Endodermal cell (in vitro differentiated cells): ENCODE measurements at regions not wholly inside any gene's neighbourhood (a gene's known extent, or its start where the extent isn't known, plus 50 kb on each side); places are given as distances from the start of the nearest gene placed in this dataset.

Experiments used
- DNase-seq: peaks from one replicate; pipeline ENCODE4 v3.0.0-alpha.2; 2017
- H3K27ac ChIP-seq: 2 replicates; pipeline ENCODE4 v1.5.1; 2013; ENCODE audit warnings: mild to moderate bottlenecking, low read depth, low read length, moderate library complexity
- H3K27me3 ChIP-seq: 2 replicates; pipeline ENCODE4 v1.6.1; 2013; ENCODE audit warnings: mild to moderate bottlenecking, low read length, moderate library complexity; ENCODE audit not compliant: insufficient read depth, control insufficient read depth, poor library complexity, severe bottlenecking
- H3K36me3 ChIP-seq: 2 replicates; pipeline ENCODE4 v1.7.0; 2013; ENCODE audit warnings: mild to moderate bottlenecking, low read length, moderate library complexity; ENCODE audit not compliant: control insufficient read depth, insufficient read depth
- H3K4me1 ChIP-seq: one replicate; pipeline ENCODE4 v1.7.0; 2013; ENCODE audit warnings: low read length; ENCODE audit not compliant: control insufficient read depth, insufficient read depth
- H3K4me3 ChIP-seq: 2 replicates; pipeline ENCODE4 v1.5.1; 2013; ENCODE audit warnings: mild to moderate bottlenecking, low read length, moderate library complexity
- H3K9ac ChIP-seq: 2 replicates; pipeline ENCODE4 v1.6.1; 2013; ENCODE audit warnings: mild to moderate bottlenecking, low read length, moderate library complexity; ENCODE audit not compliant: poor library complexity, severe bottlenecking; ENCODE audit errors: extremely low read depth
- H3K9me3 ChIP-seq: 2 replicates; pipeline ENCODE4 v1.6.1; 2013; ENCODE audit warnings: mild to moderate bottlenecking, low read length, moderate library complexity; ENCODE audit not compliant: control insufficient read depth
- H3K27ac Mint-ChIP-seq: 2 replicates; pipeline ENCODE4 v1.8.0; 2020; ENCODE audit warnings: mixed read lengths
- H3K27me3 Mint-ChIP-seq: 2 replicates; pipeline ENCODE4 v1.8.0; 2021; ENCODE audit warnings: mild to moderate bottlenecking, mixed read lengths; ENCODE audit not compliant: insufficient read depth
- H3K36me3 Mint-ChIP-seq: 2 replicates; pipeline ENCODE4 v1.8.0; 2020; ENCODE audit warnings: low read depth, mixed read lengths
- H3K4me1 Mint-ChIP-seq: 2 replicates; pipeline ENCODE4 v1.8.0; 2020; ENCODE audit warnings: mixed read lengths
- H3K4me3 Mint-ChIP-seq: 2 replicates; pipeline ENCODE4 v1.8.0; 2020; ENCODE audit warnings: mild to moderate bottlenecking, moderate library complexity, mixed read lengths
- H3K9me3 Mint-ChIP-seq: 2 replicates; pipeline ENCODE4 v1.8.0; 2020; ENCODE audit warnings: mild to moderate bottlenecking, mixed read lengths
- WGBS, 2 experiments: methylation state at CpG; one replicate each; pipeline versions ENCODE4 v1.1.5 to v1.1.7; 2013; ENCODE audit warnings: missing lambda C conversion rate in 2 of 2, mixed read lengths in 1 of 2; ENCODE audit not compliant: insufficient coverage in 1 of 2, insufficient read length in 1 of 2; 5-methylcytosine and 5-hydroxymethylcytosine counted together
- TF ChIP-seq, protein P1 (sequence below): fragments of 200-600 bp; sonication (generic); conservative IDR thresholded peaks from 2 replicates; pipeline ENCODE4 v1.5.0; 2021; ENCODE audit warnings: antibody characterized with exemption, mild to moderate bottlenecking

- Histone ChIP-seq H3K9me3 (peaks cover 3% of the 10 kb centered on the region), H3K9ac (no peak overlapping the region), H3K27me3 (no peaks in the 10 kb centered on the region), H3K27ac (no peak overlapping the region), H3K4me3 (no peak overlapping the region), H3K4me1 (peaks cover 1% of the 10 kb centered on the region), H3K36me3 (no peaks in the 10 kb centered on the region)
- H3K27ac Mint-ChIP-seq, result no peak overlapping the region
- peaks cover 3% of the 10 kb centered on the region for H3K27me3 Mint-ChIP-seq
- TF ChIP-seq, protein P1, sequence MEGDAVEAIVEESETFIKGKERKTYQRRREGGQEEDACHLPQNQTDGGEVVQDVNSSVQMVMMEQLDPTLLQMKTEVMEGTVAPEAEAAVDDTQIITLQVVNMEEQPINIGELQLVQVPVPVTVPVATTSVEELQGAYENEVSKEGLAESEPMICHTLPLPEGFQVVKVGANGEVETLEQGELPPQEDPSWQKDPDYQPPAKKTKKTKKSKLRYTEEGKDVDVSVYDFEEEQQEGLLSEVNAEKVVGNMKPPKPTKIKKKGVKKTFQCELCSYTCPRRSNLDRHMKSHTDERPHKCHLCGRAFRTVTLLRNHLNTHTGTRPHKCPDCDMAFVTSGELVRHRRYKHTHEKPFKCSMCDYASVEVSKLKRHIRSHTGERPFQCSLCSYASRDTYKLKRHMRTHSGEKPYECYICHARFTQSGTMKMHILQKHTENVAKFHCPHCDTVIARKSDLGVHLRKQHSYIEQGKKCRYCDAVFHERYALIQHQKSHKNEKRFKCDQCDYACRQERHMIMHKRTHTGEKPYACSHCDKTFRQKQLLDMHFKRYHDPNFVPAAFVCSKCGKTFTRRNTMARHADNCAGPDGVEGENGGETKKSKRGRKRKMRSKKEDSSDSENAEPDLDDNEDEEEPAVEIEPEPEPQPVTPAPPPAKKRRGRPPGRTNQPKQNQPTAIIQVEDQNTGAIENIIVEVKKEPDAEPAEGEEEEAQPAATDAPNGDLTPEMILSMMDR, result no peak
- no peak overlapping the region for H3K4me3 Mint-ChIP-seq
- DNase-seq, result no peak
- peaks cover 8% of the 10 kb centered on the region for H3K4me1 Mint-ChIP-seq
- H3K36me3 Mint-ChIP-seq, result no peaks in the 10 kb centered on the region
- H3K9me3 Mint-ChIP-seq, result peaks cover 5% of the 10 kb centered on the region
These were observed 104.2 kb downstream of the NPY start for GRCh38 chr7:24388212-24388611.

DNA sequence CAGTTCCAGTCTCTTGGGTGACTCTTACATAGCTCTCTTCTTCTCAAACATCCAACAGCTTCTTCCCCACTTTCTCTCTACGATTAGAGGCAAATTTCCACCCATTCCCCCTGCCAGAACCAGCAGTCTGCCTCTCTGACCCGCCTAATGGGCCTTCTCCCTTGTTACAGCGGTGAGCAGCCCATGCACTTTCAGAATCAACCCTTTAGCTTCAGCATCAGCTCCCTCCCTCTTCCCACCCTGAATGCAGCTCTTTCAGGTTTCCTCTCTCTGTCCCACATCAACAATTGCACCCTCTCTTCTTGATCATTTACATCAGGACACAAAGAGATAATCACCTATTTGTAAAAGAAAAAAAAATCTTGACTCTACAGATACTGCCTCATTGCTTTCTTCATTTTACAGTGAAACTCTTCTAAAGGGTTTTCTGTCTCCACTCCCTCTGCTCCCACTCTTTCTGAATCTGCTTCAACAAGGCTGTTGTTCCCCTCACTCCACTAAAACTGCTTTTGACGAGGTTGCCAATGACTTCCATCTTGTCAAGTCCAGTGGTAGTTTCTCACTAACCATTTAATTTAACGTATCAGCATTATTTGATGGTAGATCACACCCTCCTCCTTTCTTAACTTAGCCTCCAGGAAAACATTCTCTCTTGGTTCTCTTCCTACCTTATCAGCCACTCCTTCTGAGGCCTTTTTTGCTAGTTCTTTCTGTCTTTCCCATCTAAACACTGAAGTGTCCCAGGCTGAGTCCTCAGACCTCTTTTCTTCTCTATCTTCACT, 106.6 kb downstream of the NPY start:
- Histone ChIP-seq H3K9ac (no peak overlapping the region), H3K4me1 (peaks cover 3% of the 10 kb centered on the region), H3K9me3 (no peaks in the 10 kb centered on the region), H3K4me3 (no peak overlapping the region), H3K27me3 (peaks cover 3% of the 10 kb centered on the region), H3K27ac (no peak overlapping the region), H3K36me3 (no peaks in the 10 kb centered on the region)
- H3K27ac Mint-ChIP-seq, result no peak overlapping the region
- peaks cover 6% of the 10 kb centered on the region for H3K27me3 Mint-ChIP-seq
- TF ChIP-seq, protein P1, result no peak
- peaks cover 15% of the 10 kb centered on the region for H3K4me1 Mint-ChIP-seq
- WGBS, 2 experiments, result 73% methylated on average over 4 to 5 of the region's 5 CpGs
- H3K36me3 Mint-ChIP-seq, result no peaks in the 10 kb centered on the region
- H3K9me3 Mint-ChIP-seq, result no peaks in the 10 kb centered on the region
- no peak overlapping the region for H3K4me3 Mint-ChIP-seq
- no peak for DNase-seq

GRCh38 chr7:24392774-24393173, 108.8 kb downstream of the NPY start:
- Histone ChIP-seq H3K27me3 (peaks cover 10% of the 10 kb centered on the region), H3K9me3 (no peaks in the 10 kb centered on the region), H3K4me3 (no peak overlapping the region), H3K36me3 (no peaks in the 10 kb centered on the region), H3K27ac (no peak overlapping the region), H3K4me1 (peaks cover 6% of the 10 kb centered on the region), H3K9ac (no peak overlapping the region)
- Mint-ChIP-seq H3K9me3 (no peaks in the 10 kb centered on the region), H3K27me3 (peaks cover 19% of the 10 kb centered on the region), H3K4me3 (no peak overlapping the region), H3K36me3 (no peaks in the 10 kb centered on the region), H3K27ac (no peak overlapping the region), H3K4me1 (peaks cover 21% of the 10 kb centered on the region)
- WGBS, 2 experiments, result 40% methylated on average over 1 of the region's 1 CpG; no CpG with 5 or more reads in 1 of the 2 experiments
- no peak for DNase-seq
- TF ChIP-seq, protein P1, result no peak
